ENCODE measurements at regions not wholly inside any gene's neighbourhood (a gene's known extent, or its start where the extent isn't known, plus 50 kb on each side); places are given as distances from the start of the nearest gene placed in this dataset.

DNA sequence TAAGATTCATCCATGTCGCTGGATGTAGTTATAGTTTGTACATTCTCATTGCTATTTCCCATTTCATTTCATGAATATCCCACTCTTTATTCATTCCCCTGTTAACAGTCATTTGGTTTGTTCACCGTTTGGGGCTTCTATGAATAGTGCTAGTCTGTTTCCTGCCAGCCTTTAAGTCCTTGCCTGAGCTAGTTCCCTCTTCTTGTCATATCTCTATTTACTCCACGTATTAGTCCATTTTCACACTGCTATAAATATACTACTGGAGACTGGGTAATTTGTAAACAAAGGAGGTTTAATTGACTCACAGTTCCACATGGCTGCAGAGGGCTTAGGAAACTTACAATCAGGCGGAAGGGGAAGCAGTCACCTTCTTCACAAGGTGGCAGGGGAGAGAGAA is 56.2 kb downstream of the PLCE1 start:
- H4K20me1 ChIP-seq (ENCODE audit: insufficient read depth, low read length) = no peaks in the 10 kb centered on the region
- no peak overlapping the region for H3K27ac ChIP-seq (ENCODE audit: low read depth, low read length)
- no peak for TF ChIP-seq EZH2 (IDR thresholded peaks at IDR 0.05; ENCODE audit: insufficient read depth, low read length)
- no peak for TF ChIP-seq CTCF (IDR thresholded peaks at IDR 0.05; ENCODE audit: insufficient read depth, low read depth, low read length)
- no peak overlapping the region for H3K9ac ChIP-seq (ENCODE audit: low read length)
- peaks cover 4% of the 10 kb centered on the region for H3K4me1 ChIP-seq (ENCODE audit: insufficient read depth, low read length)
- no peak overlapping the region for H3K4me2 ChIP-seq (ENCODE audit: low read length)
- H3K27me3 ChIP-seq (ENCODE audit: insufficient read depth, low read length) = no peaks in the 10 kb centered on the region
- DNase-seq (ENCODE audit: low read depth) (no peak), FAIRE-seq (peak; percentile 29)
- H3K4me1 Mint-ChIP-seq (ENCODE audit: low read depth, unreplicated experiment) = no peaks in the 10 kb centered on the region
- H3K36me3 Mint-ChIP-seq (ENCODE audit: low read depth, unreplicated experiment) = no peaks in the 10 kb centered on the region
- no peaks in the 10 kb centered on the region for H3K9me3 ChIP-seq (ENCODE audit: insufficient read depth, low read depth, low read length)
- H3K9me3 Mint-ChIP-seq (ENCODE audit: unreplicated experiment) = no peaks in the 10 kb centered on the region
- H3K79me2 ChIP-seq (ENCODE audit: insufficient read depth, low read length) = no peaks in the 10 kb centered on the region
- H3K27me3 Mint-ChIP-seq (ENCODE audit: low read depth, unreplicated experiment) = no peaks in the 10 kb centered on the region
- H3K36me3 ChIP-seq (ENCODE audit: insufficient read depth, low read length) = no peaks in the 10 kb centered on the region
- H2AFZ ChIP-seq (ENCODE audit: low read depth, low read length) = no peak overlapping the region
- no peak overlapping the region for H3K27ac Mint-ChIP-seq (ENCODE audit: unreplicated experiment)
- no peak overlapping the region for H3K4me3 Mint-ChIP-seq (ENCODE audit: unreplicated experiment)
- no peak overlapping the region for H3K4me3 ChIP-seq (ENCODE audit: insufficient read depth, low read depth, low read length)

GRCh38 chr10:94052281-94052680 is 58.5 kb downstream of the PLCE1 start:
- Mint-ChIP-seq H3K27me3 (ENCODE audit: low read depth, unreplicated experiment) (no peaks in the 10 kb centered on the region), H3K27ac (ENCODE audit: unreplicated experiment) (no peak overlapping the region), H3K4me3 (ENCODE audit: unreplicated experiment) (no peak overlapping the region), H3K9me3 (ENCODE audit: unreplicated experiment) (no peaks in the 10 kb centered on the region), H3K36me3 (ENCODE audit: low read depth, unreplicated experiment) (no peaks in the 10 kb centered on the region), H3K4me1 (ENCODE audit: low read depth, unreplicated experiment) (no peaks in the 10 kb centered on the region)
- Histone ChIP-seq H3K9me3 (ENCODE audit: insufficient read depth, low read depth, low read length) (no peaks in the 10 kb centered on the region), H3K4me1 (ENCODE audit: insufficient read depth, low read length) (peaks cover 4% of the 10 kb centered on the region), H3K27ac (ENCODE audit: low read depth, low read length) (no peak overlapping the region), H3K4me3 (ENCODE audit: insufficient read depth, low read depth, low read length) (no peak overlapping the region), H3K27me3 (ENCODE audit: insufficient read depth, low read length) (no peaks in the 10 kb centered on the region), H3K4me2 (ENCODE audit: low read length) (no peak overlapping the region), H3K79me2 (ENCODE audit: insufficient read depth, low read length) (no peaks in the 10 kb centered on the region), H3K36me3 (ENCODE audit: insufficient read depth, low read length) (no peaks in the 10 kb centered on the region), H2AFZ (ENCODE audit: low read depth, low read length) (no peak overlapping the region), H3K9ac (ENCODE audit: low read length) (no peak overlapping the region), H4K20me1 (ENCODE audit: insufficient read depth, low read length) (no peaks in the 10 kb centered on the region)
- TF ChIP-seq CTCF (IDR thresholded peaks at IDR 0.05; ENCODE audit: insufficient read depth, low read depth, low read length) = no peak
- FAIRE-seq (peak; percentile 39), DNase-seq (ENCODE audit: low read depth) (no peak)

GRCh38 chr10:94052866-94053791 is 59.4 kb downstream of the PLCE1 start:
- H3K4me2 ChIP-seq (ENCODE audit: low read length) = peak overlapping the region; percentile 40
- H4K20me1 ChIP-seq (ENCODE audit: insufficient read depth, low read length) = no peaks in the 10 kb centered on the region
- no peak overlapping the region for H2AFZ ChIP-seq (ENCODE audit: low read depth, low read length)
- Mint-ChIP-seq H3K4me1 (ENCODE audit: low read depth, unreplicated experiment) (no peaks in the 10 kb centered on the region), H3K9me3 (ENCODE audit: unreplicated experiment) (no peaks in the 10 kb centered on the region), H3K27ac (ENCODE audit: unreplicated experiment) (no peak overlapping the region), H3K36me3 (ENCODE audit: low read depth, unreplicated experiment) (no peaks in the 10 kb centered on the region), H3K4me3 (ENCODE audit: unreplicated experiment) (no peak overlapping the region), H3K27me3 (ENCODE audit: low read depth, unreplicated experiment) (no peaks in the 10 kb centered on the region)
- no peak for TF ChIP-seq CTCF (IDR thresholded peaks at IDR 0.05; ENCODE audit: insufficient read depth, low read depth, low read length)
- TF ChIP-seq EZH2 (IDR thresholded peaks at IDR 0.05; ENCODE audit: insufficient read depth, low read length) = no peak
- peak; percentile 92 for FAIRE-seq
- peaks cover 4% of the 10 kb centered on the region for H3K4me1 ChIP-seq (ENCODE audit: insufficient read depth, low read length)
- H3K27ac ChIP-seq (ENCODE audit: low read depth, low read length) = no peak overlapping the region
- no peak overlapping the region for H3K4me3 ChIP-seq (ENCODE audit: insufficient read depth, low read depth, low read length)
- H3K79me2 ChIP-seq (ENCODE audit: insufficient read depth, low read length) = no peaks in the 10 kb centered on the region
- no peak overlapping the region for H3K9ac ChIP-seq (ENCODE audit: low read length)
- H3K27me3 ChIP-seq (ENCODE audit: insufficient read depth, low read length) = no peaks in the 10 kb centered on the region
- no peaks in the 10 kb centered on the region for H3K9me3 ChIP-seq (ENCODE audit: insufficient read depth, low read depth, low read length)
- H3K36me3 ChIP-seq (ENCODE audit: insufficient read depth, low read length) = no peaks in the 10 kb centered on the region
- peak; percentile 36 for DNase-seq (ENCODE audit: low read depth)
